A549 (cell line): ENCODE measurements at regions not wholly inside any gene's neighbourhood (a gene's known extent, or its start where the extent isn't known, plus 50 kb on each side); places are given as distances from the start of the nearest gene placed in this dataset.

Experiments
- MAFK ChIP-seq: fragments of 450-650 bp; IDR thresholded peaks from 2 replicates; pipeline ENCODE4 v1.6.1; 2014; ENCODE audit not compliant: partially characterized antibody
- MAZ ChIP-seq: fragments of 150-350 bp; IDR thresholded peaks from 2 replicates; pipeline ENCODE4 v1.6.1; 2014; ENCODE audit warnings: antibody characterized with exemption, low read depth, low read length, borderline replicate concordance
- PHF8 ChIP-seq: fragments of 200-600 bp; sonication (generic); IDR thresholded peaks from 2 replicates; pipeline ENCODE4 v1.6.1; 2016; ENCODE audit warnings: low read depth, mild to moderate bottlenecking, antibody characterized with exemption, moderate library complexity, borderline replicate concordance
- POLR2A ChIP-seq: IDR thresholded peaks from 2 replicates; pipeline ENCODE4 v1.6.1; 2012; ENCODE audit warnings: mild to moderate bottlenecking, low read length
- RFX5 ChIP-seq: fragments of 450-650 bp; IDR thresholded peaks from 2 replicates; pipeline ENCODE4 v1.7.1; 2014; ENCODE audit warnings: antibody characterized with exemption, mild to moderate bottlenecking, moderate library complexity
- TF ChIP-seq, protein P1 (sequence below): fragments of 200-600 bp; sonication (generic); IDR thresholded peaks from 2 replicates; pipeline ENCODE4 v1.6.1; 2016; ENCODE audit warnings: antibody characterized with exemption, mild to moderate bottlenecking, moderate library complexity
- TF ChIP-seq, protein P2 (sequence below): fragments of >200 bp; sonication (Bioruptor Twin); formaldehyde crosslinking; IDR thresholded peaks from 3 replicates; pipeline ENCODE4 v1.5.1; 2016
- TF ChIP-seq, protein P3 (sequence below): fragments of 450-650 bp; IDR thresholded peaks from 2 replicates; pipeline ENCODE4 v1.6.1; 2014; ENCODE audit warnings: antibody characterized with exemption

DNA sequence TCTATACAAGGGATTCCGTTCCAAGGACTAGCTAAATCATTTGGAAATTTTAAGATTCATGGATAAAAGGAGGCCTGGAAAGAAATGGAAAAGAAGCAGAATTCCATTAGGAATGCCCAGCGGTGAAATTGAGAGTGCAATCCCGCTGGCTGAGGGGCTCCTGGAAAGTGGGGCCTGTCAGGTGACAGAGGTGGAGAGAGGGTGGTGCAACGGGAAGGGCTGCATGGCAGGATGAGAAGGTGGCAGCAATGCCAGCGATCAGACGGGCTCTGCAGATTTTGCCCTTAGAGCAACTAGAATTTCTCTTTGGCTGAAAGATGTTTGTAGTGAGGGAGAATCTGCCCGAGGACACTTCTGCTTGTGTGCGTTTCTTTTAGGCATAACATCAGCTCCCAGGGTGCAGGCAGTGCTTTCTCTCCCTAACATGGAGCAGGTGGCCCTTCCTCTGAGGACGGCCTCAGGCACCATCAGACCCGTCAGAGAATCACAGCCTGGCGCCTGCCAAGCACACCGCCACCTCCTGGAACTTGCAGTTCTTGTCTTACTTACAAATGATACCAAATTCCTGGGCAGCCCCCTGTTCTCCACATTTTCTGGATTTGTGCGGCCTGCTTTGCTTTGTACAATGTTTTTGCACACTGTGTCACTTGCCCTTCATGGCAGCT lies 261.6 kb downstream of the NDUFA10 start:
- TF ChIP-seq POLR2A (no peak), MAFK (no peak), PHF8 (no peak), MAZ (no peak), RFX5 (no peak)
- TF ChIP-seq, protein P1, sequence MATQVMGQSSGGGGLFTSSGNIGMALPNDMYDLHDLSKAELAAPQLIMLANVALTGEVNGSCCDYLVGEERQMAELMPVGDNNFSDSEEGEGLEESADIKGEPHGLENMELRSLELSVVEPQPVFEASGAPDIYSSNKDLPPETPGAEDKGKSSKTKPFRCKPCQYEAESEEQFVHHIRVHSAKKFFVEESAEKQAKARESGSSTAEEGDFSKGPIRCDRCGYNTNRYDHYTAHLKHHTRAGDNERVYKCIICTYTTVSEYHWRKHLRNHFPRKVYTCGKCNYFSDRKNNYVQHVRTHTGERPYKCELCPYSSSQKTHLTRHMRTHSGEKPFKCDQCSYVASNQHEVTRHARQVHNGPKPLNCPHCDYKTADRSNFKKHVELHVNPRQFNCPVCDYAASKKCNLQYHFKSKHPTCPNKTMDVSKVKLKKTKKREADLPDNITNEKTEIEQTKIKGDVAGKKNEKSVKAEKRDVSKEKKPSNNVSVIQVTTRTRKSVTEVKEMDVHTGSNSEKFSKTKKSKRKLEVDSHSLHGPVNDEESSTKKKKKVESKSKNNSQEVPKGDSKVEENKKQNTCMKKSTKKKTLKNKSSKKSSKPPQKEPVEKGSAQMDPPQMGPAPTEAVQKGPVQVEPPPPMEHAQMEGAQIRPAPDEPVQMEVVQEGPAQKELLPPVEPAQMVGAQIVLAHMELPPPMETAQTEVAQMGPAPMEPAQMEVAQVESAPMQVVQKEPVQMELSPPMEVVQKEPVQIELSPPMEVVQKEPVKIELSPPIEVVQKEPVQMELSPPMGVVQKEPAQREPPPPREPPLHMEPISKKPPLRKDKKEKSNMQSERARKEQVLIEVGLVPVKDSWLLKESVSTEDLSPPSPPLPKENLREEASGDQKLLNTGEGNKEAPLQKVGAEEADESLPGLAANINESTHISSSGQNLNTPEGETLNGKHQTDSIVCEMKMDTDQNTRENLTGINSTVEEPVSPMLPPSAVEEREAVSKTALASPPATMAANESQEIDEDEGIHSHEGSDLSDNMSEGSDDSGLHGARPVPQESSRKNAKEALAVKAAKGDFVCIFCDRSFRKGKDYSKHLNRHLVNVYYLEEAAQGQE, result no peak
- TF ChIP-seq, protein P2, sequence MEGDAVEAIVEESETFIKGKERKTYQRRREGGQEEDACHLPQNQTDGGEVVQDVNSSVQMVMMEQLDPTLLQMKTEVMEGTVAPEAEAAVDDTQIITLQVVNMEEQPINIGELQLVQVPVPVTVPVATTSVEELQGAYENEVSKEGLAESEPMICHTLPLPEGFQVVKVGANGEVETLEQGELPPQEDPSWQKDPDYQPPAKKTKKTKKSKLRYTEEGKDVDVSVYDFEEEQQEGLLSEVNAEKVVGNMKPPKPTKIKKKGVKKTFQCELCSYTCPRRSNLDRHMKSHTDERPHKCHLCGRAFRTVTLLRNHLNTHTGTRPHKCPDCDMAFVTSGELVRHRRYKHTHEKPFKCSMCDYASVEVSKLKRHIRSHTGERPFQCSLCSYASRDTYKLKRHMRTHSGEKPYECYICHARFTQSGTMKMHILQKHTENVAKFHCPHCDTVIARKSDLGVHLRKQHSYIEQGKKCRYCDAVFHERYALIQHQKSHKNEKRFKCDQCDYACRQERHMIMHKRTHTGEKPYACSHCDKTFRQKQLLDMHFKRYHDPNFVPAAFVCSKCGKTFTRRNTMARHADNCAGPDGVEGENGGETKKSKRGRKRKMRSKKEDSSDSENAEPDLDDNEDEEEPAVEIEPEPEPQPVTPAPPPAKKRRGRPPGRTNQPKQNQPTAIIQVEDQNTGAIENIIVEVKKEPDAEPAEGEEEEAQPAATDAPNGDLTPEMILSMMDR, result no peak
- TF ChIP-seq, protein P3, sequence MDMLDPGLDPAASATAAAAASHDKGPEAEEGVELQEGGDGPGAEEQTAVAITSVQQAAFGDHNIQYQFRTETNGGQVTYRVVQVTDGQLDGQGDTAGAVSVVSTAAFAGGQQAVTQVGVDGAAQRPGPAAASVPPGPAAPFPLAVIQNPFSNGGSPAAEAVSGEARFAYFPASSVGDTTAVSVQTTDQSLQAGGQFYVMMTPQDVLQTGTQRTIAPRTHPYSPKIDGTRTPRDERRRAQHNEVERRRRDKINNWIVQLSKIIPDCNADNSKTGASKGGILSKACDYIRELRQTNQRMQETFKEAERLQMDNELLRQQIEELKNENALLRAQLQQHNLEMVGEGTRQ, result no peak
